GM12873 (cell line): ENCODE measurements at regions not wholly inside any gene's neighbourhood (a gene's known extent, or its start where the extent isn't known, plus 50 kb on each side); places are given as distances from the start of the nearest gene placed in this dataset.

ENCODE experiments used
- TF ChIP-seq, protein P1 (sequence below): IDR thresholded peaks from 2 replicates; pipeline ENCODE4 v1.5.1; 2012; ENCODE audit warnings: low read depth, mild to moderate bottlenecking, moderate library complexity, low read length, control low read depth; ENCODE audit not compliant: insufficient read depth; ENCODE audit errors: missing control alignments

DNA sequence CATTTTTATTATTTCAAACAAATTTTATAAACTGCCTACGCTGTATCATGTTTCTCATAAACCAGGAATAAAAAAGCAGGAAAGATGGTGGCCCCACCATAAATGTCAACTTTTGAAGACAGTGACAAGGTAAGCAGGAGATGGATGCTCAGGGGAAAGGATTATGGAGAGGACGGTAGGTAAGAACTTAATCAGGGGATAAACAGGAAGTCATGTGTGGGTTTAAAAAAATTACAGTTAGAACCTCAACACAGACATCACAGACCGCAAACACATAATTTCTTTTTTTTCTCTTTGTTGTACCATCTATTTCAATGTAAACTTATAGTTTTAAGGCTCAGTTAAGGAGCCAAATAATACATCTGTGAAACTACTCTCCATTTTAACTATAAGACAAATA is 575.2 kb upstream of the SLC8A1 start:
- TF ChIP-seq, protein P1, sequence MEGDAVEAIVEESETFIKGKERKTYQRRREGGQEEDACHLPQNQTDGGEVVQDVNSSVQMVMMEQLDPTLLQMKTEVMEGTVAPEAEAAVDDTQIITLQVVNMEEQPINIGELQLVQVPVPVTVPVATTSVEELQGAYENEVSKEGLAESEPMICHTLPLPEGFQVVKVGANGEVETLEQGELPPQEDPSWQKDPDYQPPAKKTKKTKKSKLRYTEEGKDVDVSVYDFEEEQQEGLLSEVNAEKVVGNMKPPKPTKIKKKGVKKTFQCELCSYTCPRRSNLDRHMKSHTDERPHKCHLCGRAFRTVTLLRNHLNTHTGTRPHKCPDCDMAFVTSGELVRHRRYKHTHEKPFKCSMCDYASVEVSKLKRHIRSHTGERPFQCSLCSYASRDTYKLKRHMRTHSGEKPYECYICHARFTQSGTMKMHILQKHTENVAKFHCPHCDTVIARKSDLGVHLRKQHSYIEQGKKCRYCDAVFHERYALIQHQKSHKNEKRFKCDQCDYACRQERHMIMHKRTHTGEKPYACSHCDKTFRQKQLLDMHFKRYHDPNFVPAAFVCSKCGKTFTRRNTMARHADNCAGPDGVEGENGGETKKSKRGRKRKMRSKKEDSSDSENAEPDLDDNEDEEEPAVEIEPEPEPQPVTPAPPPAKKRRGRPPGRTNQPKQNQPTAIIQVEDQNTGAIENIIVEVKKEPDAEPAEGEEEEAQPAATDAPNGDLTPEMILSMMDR = no peak

DNA sequence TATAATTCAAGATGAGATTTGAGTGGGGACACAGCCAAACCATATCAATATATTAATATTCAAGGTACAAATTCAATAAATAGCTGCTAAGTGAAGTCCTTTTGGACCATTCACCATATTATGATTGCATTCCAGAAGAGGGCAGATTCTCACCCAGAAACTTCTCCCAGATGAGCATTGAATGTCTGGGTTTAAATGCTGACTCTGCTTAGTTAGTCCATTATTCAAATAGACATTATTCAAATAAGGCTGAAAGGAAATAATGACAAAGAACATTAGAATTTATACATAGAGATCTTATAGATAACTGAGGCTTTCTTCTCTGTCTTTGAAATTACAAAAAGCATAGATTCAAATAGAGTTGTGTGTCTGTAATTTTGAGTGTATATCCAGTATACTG is 579.4 kb upstream of the SLC8A1 start:
- TF ChIP-seq, protein P1 = no peak

DNA sequence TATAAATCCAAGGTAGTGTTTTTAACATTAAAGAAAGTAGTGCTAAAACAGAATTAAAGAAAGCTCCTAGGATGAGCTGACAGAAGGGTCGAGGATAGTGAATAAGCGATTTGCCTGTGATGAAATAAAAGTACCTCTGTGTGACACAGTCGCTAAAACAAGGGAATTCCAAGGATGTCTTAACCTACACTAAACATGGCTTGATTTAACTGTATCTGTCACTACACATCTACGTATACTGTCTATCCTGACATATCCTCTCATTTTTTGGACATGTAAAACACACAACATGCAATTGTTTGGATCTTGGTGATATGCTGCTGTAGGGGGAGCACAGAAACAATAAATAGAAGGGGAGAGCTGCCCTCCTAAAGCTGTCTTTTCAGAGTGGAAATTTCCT is 580.8 kb upstream of the SLC8A1 start:
- TF ChIP-seq, protein P1 = no peak

DNA sequence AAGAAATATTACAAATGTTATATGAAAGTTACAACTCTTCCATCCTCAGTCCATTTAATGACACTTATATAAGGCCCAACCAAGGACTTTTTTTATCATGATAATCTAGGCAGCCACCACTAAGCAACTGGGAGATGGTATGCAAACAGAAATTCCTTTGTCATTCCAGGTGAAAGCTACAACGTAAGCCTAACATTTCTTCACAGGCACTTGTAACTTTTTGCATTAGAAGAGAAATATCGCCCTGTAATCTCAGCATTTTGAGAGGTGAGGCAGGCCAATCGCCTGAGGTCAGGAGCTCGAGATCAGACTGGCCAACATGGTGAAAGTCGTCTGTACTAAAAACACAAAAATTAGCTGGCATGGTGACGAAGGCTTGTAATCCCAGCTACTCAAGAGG is 581.2 kb upstream of the SLC8A1 start:
- TF ChIP-seq, protein P1 = no peak

DNA sequence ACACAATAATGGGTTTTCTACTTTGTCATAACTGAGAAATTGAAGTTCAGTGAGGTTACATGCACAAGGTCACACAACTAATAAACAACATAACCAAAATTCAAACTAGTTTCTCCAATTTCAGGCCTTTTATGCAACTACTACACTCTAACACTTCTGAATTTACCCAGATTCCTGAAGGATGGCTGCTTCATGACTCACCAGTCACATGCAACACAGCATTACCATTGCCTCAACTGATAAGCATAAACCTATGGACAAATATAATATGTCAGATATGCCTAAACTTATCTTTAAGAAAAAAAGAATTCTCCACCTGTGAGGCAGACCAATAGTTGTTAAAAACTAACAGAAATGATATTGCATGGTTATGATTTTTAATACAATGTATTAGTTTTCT is 586.5 kb upstream of the SLC8A1 start:
- TF ChIP-seq, protein P1 = no peak

DNA sequence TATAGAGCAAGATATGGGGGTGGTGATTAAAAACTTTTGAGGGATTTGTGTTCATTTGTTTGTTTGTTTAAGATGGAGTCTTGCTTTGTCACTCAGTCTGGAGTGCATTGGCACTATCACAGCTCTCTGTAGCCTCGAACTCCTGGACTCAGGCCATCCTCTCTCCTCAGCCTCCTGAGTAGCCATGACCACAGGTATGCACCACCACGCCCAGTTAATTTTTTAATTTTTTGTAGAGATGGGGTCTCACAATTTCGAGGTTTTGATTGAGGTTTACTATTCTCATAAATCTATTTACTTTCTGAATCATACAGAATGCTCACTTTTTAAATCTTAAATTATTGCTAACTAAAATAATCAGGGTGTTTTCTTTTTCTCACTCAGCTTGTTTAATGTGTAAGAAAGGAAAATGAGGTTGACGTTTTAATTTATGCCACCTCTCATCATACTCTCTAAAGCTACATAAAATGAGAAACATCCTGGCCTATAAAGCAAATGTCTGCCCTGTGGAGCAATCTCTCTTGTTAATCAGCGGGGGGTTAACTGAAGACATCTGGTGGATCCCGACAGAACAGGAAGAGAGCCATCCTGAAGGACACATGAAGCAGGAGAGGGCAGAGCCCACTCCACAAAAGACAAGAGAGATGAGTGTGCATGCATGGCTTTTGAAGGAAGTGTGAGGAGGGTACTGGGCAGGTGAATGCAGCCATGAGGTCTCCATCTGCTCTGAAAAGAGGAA is 589.1 kb upstream of the SLC8A1 start:
- TF ChIP-seq, protein P1 = no peak

DNA sequence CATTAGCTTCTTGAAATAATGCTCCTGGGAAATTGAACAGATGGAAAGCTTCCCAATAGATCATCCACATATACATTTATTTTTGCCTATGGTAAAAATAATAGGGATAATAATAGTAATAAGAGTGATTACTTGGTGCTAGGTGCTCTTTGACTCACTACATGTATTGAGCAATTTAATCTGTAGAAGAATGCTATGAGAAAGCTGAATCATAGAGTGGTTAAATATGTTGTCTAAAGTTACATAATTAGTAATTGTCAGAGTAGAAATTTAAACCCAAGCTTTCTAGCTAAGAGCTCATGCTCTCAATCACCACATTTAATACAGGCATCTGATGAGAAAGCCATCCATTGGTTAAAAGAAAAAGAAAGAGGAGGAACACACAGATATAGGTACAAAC is 590.5 kb upstream of the SLC8A1 start:
- TF ChIP-seq, protein P1 = no peak
